HG02884 (cell line): ENCODE measurements at regions not wholly inside any gene's neighbourhood (a gene's known extent, or its start where the extent isn't known, plus 50 kb on each side); places are given as distances from the start of the nearest gene placed in this dataset.
A peak's percentile ranks its signal among the peaks of the same experiment; 100 is the strongest.

Source experiments
- ATAC-seq: cut with Tn5 transposase; IDR thresholded peaks from one replicate; pipeline ENCODE4 v1.9.1; 2021; ENCODE audit warnings: mild to moderate bottlenecking, moderate library complexity; ENCODE audit not compliant: unreplicated experiment

DNA sequence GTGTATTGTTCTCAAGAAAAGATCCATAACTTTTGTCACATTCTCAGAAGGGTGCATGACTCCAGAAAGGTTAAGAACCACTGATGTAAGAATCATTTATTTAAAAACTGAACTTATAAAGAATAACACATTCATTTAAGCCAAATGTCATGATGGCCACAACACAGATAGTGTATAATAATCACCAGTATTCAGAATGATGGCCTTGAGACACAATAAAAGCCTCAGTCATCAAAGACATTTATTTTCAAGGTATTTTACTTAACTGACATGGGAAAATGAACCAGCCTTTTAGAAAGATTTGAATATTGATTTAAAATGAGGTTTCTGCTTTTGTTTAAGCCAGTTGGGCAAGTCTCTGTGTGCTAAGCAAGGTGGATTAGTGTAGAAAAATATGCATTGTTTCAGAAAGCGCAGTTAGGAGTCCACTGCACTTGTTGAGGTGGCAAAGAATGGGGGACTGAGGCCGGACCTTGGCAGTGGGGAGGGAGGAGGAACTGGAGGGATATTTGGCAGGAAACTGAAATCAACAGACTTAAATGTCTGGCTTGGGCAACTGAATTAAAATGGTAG, 371.9 kb upstream of the ESRRG start:
- ATAC-seq: no peak

GRCh38 chr1:217091561-217091960, 368.3 kb upstream of the ESRRG start:
- no peak for ATAC-seq

DNA sequence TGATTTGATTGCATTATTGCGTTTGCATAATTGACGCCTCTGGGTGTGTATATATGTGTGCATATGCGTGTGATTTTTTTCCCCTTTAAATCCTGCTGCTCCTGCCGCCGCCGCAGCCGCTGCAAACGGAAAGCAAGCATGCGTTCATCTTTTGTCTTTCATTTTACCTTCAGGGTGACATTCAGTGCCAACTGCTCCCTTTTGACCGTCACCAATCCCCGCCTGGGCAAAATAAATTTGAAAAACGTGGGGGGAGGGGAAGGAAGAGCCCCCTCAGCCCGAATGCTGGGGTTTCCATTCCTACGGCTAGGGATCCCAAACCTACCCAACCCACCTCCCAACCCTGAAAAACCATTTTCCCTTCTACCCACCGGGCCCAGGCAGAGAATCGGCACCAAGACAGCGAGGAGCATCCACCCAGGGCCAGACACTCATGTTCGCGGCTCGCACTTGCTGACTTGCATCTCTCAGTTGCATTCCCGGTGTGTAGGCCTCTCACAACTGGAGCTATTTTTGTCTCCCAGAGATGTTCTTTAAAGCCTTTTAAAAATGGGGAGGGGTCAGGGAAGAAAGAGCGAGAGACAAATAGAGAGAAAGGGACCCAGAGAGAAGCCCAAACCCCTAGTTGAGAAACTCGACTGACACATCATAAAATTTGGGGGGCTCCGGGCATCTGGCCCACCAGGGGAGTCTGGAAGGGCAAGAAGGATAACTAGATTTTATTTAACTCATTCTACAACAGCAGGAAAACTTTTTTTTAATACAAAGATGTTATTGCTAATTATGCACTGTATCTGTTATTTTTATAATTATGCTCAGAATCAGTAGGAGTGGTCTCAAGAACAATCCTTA, 367.1 kb upstream of the ESRRG start:
- no peak for ATAC-seq

GRCh38 chr1:217089361-217090014, 366.3 kb upstream of the ESRRG start:
- no peak for ATAC-seq

- ATAC-seq: no peak
Observed at GRCh38 chr1:217088521-217089284, 365.5 kb upstream of the ESRRG start.

DNA sequence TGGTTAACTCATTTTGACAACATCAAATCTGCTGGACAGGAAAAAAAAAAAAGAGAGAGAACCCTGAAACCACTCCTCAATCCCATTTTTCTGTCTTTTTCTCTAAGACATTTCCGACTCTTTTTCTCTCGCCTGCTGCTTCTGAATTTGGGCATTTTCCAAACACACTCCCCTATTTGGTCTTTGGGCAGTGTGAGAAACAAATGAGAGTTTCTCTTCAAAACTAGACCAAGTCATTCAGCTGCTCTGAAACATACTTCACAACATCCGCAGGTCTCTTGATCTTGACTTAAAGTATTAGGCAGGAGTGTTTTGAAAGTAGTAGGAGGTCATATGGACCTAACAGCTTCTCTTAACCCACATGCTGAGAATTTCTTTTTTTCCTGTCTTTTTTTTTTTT, 364.8 kb upstream of the ESRRG start:
- no peak for ATAC-seq

DNA sequence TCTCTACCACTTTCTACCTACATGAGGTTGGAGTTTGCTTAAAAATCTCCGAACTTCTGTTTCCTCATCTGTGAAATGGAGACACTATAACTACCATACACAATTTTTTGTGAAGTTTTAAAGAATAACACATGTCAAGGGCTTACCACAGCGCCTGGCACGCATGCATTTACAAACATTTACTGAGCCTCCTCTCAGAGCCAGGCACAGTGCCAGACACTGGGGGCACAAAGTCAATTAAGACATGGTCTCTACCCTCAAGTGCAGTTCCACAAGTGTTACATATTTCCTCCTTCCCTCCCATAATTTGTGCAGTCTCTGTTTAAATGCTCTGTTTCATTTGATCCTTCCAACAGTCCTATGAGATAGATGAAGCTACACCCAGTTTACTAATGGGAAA, 356.4 kb upstream of the ESRRG start:
- ATAC-seq: no peak

GRCh38 chr1:217078959-217079358, 355.7 kb upstream of the ESRRG start:
- no peak for ATAC-seq

DNA sequence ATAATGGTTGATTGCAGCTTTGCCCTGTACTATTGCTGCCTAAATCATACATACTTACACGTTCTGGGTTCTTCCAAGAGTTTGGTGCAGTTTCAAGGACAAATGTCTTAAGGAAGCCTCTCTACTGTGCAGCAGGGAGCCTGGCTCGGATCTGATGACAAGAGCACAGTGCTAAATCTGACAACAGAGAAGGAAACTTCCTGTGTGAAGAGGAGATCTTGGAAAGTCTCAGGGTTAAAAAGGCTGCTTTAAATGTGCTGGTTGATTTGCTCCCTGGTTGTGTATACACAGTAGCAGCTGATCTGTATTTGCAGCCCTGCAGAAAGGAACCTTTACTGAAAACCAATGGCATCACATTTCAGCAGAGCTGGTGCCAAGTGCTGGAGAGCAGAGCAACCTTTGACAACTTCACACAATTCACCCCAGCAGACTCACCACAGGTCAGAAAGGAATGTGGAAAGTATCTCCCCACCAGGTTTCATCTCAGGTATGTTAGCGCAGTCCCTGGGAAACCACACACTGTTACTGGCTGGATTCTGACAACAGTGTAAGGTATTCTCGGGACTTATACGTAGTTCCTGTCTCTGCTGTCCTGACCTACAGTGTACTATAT, 355.0 kb upstream of the ESRRG start:
- no peak for ATAC-seq

- ATAC-seq: no peak
Observed at GRCh38 chr1:217077426-217077825, 354.2 kb upstream of the ESRRG start.

DNA sequence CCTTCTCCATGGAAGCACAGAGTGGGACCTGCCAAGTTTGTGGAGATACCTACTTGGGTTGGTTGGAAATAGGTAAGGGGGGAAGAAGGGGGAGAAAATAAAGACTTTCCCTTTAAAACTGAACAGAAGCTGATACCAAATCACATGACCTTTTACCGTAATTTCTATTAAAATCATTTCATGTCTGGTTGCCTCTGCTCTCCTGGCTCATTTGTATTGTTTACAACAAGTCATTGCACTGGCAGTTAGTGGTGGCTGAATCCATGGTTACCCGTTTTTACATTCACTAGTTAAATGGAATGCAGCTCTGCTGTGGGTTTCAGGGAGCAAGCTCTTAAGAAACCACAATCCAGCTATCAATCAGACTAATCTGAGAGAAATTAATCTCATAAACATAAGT, 353.7 kb upstream of the ESRRG start:
- no peak for ATAC-seq

DNA sequence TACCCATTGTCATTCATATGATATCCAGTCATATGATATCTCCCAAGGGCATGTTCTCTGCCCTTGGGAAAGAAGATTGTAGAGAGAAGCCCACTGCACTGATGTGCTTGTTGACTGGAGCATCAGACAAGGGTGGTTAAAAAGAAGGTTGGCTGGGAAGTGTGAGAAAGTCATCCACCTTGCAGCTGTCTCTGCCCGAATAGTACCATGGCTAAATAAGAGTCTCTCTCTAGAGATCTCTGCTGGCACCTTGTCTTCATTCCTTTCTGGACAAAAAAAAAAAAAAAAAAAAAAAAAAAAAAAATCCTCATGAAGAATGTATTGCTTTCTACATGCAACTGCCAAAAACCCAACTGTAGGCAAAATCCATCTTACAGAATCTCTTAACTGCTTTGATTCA, 349.7 kb upstream of the ESRRG start:
- ATAC-seq: no peak

DNA sequence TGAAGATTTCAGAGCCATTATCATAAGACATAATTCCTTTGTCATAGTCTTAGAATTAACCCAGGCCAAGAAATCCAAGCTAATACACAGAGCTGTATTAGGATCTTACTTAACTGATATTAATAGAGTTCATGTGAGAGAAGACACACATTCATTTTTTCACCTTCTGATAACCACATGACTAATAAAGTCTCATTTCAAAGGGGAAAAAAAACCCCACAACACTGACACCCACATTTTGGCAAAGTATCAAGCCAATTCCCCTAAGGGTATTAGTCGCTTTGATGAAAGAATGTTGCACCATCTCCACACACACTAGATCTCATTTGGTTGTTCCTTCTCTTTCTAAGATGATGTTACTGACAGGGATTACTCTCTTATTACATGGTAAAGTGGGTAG, 344.4 kb upstream of the ESRRG start:
- ATAC-seq: peak; percentile 65

DNA sequence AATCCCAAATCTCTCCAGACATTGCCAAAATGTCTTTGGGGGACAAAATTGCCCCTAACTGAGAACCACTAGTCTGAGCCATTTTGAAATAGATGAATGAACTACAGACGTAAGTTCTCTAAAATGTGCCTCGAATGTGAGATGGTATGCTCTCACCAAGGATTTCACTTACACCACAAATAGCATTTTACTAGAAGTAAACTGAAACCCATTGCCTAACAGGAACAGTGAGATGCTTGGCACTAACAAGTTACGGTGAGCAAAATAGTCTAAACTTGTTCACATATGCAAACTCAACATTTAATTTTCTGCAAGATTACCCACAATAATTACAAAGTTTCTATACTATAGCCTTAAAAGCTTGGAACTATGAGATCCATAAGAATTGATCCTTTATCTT, 343.6 kb upstream of the ESRRG start:
- no peak for ATAC-seq

- ATAC-seq: no peak
Observed at GRCh38 chr1:217063172-217063908, 340.1 kb upstream of the ESRRG start.

DNA sequence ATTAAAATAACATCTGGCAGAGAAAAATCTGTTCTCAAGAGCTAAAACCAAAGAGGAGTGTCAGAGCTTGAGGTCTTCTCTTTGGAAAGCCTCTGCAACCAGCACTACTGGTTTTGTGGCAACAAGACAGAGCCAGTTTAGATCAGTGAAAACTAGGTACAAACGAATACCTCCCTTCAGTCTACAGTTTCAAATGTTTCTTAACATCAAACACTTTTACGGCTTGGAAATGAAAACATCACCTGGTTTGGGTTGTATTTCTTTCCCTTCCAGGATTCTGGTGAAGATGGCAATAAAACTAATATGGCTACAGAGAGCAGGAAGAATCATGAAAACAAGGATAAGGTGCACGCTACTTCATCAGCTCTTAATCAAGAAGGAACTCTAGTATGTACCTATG, 339.4 kb upstream of the ESRRG start:
- no peak for ATAC-seq

DNA sequence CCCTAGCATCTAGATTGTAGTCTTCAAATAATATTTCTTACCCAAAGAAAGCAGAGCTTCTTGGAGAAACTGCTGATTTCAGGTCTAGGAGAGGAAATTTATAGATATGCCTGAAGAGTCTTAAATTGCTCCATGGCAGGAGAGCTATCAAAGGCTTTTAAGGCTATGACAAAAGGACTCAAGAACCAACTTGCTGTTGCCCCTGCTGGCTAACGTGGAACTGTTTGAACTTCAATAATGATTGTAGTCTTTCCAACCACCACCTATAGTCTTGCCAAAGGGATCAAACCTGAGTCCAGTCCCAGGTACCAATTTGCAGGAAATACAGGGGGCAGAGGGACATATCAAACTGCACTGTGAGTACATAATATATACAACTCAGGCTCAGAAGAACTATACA, 336.2 kb upstream of the ESRRG start:
- ATAC-seq: no peak

DNA sequence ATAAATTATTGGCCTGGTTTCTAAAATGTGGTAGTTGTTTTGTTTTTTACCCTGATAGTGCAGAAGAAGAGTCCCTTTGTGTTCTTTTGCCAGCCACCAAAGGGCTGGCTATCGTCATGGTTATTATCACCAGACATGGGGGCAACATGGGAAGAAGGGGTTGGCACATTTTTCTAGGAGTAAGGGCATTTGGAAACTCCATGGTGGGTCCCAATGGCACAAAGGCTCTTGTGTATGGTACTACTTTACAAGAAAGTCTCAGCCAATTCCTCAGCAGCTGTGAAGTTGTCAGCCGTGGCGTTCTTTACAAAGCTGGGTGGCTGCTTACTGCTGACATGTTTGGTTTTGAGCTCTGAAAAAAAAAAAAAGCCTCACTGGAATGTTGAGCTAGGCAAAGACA, 330.4 kb upstream of the ESRRG start:
- ATAC-seq: no peak

DNA sequence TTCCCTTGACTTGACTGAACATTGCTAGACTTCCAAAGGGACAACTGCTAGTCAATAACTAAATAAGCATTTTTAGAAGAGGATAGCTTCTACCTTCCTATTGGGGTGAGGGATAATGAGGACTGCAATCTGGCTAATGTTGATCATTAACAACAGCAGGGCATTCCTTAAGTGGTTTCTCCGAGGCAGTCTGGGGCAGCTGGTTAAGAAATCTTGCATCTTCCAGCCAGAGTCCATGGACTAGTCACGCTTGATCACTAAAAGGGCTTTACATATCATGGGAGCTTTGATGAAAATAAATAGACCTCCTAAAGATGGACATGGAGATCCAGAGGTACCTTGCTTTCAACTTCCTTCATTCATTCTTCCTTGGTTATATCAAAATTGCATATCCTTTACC, 329.4 kb upstream of the ESRRG start:
- ATAC-seq: no peak

GRCh38 chr1:217052196-217052595, 329.0 kb upstream of the ESRRG start:
- no peak for ATAC-seq
